ENCODE measurements at regions not wholly inside any gene's neighbourhood (a gene's known extent, or its start where the extent isn't known, plus 50 kb on each side); places are given as distances from the start of the nearest gene placed in this dataset.

- intact Hi-C loops (cut with DNase I): no loop called here
Observed at GRCh38 chr6:91080871-91081270, 494.0 kb upstream of the MAP3K7 start.

GRCh38 chr6:91079969-91080368 is 493.1 kb upstream of the MAP3K7 start:
- Histone ChIP-seq H3K36me3 (no peaks in the 10 kb centered on the region), H3K4me1 (no peaks in the 10 kb centered on the region), H3K4me3 (no peak overlapping the region), H3K27ac (no peak overlapping the region), H3K9me3 (no peaks in the 10 kb centered on the region), H3K27me3 (no peaks in the 10 kb centered on the region)
- no peak for DNase-seq (ENCODE audit: low spot score in 2 of 2)
- TF ChIP-seq CTCF (IDR thresholded peaks at IDR 0.05): no peak
- intact Hi-C loops (cut with DNase I): no loop called here

More at GRCh38 chr6:91080871-91081270, 494.0 kb upstream of the MAP3K7 start:
- H3K27me3 ChIP-seq: no peaks in the 10 kb centered on the region
- H3K9me3 ChIP-seq: no peaks in the 10 kb centered on the region
- DNase-seq (ENCODE audit: low spot score in 2 of 2): no peak
- H3K4me3 ChIP-seq: no peak overlapping the region
- H3K4me1 ChIP-seq: no peaks in the 10 kb centered on the region
- H3K27ac ChIP-seq: no peak overlapping the region
- H3K36me3 ChIP-seq: no peaks in the 10 kb centered on the region
- TF ChIP-seq CTCF (IDR thresholded peaks at IDR 0.05): no peak

- intact Hi-C loops (cut with DNase I): no loop called here
- H3K4me3 ChIP-seq: no peak overlapping the region
- H3K27me3 ChIP-seq: no peaks in the 10 kb centered on the region
- no peak for TF ChIP-seq CTCF (IDR thresholded peaks at IDR 0.05)
- no peak overlapping the region for H3K27ac ChIP-seq
- H3K4me1 ChIP-seq: no peaks in the 10 kb centered on the region
- DNase-seq (ENCODE audit: low spot score in 2 of 2): no peak
- no peaks in the 10 kb centered on the region for H3K9me3 ChIP-seq
- no peaks in the 10 kb centered on the region for H3K36me3 ChIP-seq
Observed at GRCh38 chr6:91075244-91075976, 488.5 kb upstream of the MAP3K7 start.

GRCh38 chr6:91063362-91063761 is 476.5 kb upstream of the MAP3K7 start:
- Histone ChIP-seq H3K36me3 (no peaks in the 10 kb centered on the region), H3K4me1 (no peaks in the 10 kb centered on the region), H3K4me3 (no peak overlapping the region), H3K27ac (no peak overlapping the region), H3K9me3 (no peaks in the 10 kb centered on the region), H3K27me3 (no peaks in the 10 kb centered on the region)
- DNase-seq (ENCODE audit: low spot score in 2 of 2): no peak
- intact Hi-C loops (cut with DNase I): no loop called here
- no peak for TF ChIP-seq CTCF (IDR thresholded peaks at IDR 0.05)

- Histone ChIP-seq H3K4me3 (no peak overlapping the region), H3K4me1 (no peaks in the 10 kb centered on the region), H3K36me3 (no peaks in the 10 kb centered on the region), H3K9me3 (peaks cover 0 to 12% of the 10 kb centered on the region in 2 donors), H3K27me3 (no peaks in the 10 kb centered on the region), H3K27ac (no peak overlapping the region)
- DNase-seq (ENCODE audit: low spot score in 2 of 2): no peak
- TF ChIP-seq CTCF (IDR thresholded peaks at IDR 0.05): no peak
- intact Hi-C loops (cut with DNase I): no loop called here
Observed at GRCh38 chr6:91057689-91058088, 470.8 kb upstream of the MAP3K7 start.
